ENCODE measurements at regions not wholly inside any gene's neighbourhood (a gene's known extent, or its start where the extent isn't known, plus 50 kb on each side); places are given as distances from the start of the nearest gene placed in this dataset.

DNA sequence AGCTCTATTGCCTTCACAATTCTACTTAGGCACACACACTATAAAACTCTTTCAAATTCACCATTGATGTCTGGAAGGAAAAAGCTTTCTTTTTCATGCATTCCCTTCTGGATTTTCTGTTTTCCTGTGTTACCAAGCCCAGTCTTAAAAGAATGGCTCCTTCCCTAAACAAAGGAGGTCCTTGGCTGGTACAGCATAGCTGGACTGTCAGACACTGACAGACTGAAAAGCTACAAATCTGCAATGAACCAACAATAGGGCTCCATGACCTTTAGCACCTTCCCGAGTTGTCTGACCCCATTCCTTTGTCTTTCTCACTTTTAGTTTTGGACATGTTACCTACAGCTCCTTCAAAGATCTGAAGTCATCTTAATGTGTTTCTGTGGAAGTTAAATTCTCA lies 382.5 kb downstream of the TMEM161B start (continued):
- TF ChIP-seq, protein P1, sequence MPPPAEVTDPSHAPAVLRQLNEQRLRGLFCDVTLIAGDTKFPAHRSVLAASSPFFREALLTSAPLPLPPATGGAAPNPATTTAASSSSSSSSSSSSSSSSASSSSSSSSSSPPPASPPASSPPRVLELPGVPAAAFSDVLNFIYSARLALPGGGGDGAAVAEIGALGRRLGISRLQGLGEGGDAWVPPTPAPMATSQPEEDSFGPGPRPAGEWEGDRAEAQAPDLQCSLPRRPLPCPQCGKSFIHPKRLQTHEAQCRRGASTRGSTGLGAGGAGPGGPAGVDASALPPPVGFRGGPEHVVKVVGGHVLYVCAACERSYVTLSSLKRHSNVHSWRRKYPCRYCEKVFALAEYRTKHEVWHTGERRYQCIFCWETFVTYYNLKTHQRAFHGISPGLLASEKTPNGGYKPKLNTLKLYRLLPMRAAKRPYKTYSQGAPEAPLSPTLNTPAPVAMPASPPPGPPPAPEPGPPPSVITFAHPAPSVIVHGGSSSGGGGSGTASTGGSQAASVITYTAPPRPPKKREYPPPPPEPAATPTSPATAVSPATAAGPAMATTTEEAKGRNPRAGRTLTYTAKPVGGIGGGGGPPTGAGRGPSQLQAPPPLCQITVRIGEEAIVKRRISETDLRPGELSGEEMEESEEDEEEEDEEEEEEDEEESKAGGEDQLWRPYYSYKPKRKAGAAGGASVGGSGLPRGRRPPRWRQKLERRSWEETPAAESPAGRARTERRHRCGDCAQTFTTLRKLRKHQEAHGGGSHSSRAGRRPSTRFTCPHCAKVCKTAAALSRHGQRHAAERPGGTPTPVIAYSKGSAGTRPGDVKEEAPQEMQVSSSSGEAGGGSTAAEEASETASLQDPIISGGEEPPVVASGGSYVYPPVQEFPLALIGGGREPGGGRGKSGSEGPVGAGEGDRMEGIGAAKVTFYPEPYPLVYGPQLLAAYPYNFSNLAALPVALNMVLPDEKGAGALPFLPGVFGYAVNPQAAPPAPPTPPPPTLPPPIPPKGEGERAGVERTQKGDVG (CRISPR knock-in tag; IDR thresholded peaks at IDR 0.05), result no peak
- TF ChIP-seq CREM (IDR thresholded peaks at IDR 0.05; ENCODE audit: low read depth) (no peak), CBX3 (IDR thresholded peaks at IDR 0.05; ENCODE audit: borderline replicate concordance, low read depth) (no peak), STAT3 (IDR thresholded peaks at IDR 0.05; ENCODE audit: low read depth, low read length) (no peak), NRF1 (conservative IDR thresholded peaks at IDR 0.05; ENCODE audit: low read depth, low read length) (no peak), BCL11A (IDR thresholded peaks at IDR 0.05; ENCODE audit: low read depth, low read length) (no peak), IRF4 (IDR thresholded peaks at IDR 0.05; ENCODE audit: low read depth, low read length) (no peak)
- TF ChIP-seq, protein P2, sequence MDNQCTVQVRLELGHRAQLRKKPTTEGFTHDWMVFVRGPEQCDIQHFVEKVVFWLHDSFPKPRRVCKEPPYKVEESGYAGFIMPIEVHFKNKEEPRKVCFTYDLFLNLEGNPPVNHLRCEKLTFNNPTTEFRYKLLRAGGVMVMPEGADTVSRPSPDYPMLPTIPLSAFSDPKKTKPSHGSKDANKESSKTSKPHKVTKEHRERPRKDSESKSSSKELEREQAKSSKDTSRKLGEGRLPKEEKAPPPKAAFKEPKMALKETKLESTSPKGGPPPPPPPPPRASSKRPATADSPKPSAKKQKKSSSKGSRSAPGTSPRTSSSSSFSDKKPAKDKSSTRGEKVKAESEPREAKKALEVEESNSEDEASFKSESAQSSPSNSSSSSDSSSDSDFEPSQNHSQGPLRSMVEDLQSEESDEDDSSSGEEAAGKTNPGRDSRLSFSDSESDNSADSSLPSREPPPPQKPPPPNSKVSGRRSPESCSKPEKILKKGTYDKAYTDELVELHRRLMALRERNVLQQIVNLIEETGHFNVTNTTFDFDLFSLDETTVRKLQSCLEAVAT (IDR thresholded peaks at IDR 0.05), result no peak
- TF ChIP-seq, protein P3, sequence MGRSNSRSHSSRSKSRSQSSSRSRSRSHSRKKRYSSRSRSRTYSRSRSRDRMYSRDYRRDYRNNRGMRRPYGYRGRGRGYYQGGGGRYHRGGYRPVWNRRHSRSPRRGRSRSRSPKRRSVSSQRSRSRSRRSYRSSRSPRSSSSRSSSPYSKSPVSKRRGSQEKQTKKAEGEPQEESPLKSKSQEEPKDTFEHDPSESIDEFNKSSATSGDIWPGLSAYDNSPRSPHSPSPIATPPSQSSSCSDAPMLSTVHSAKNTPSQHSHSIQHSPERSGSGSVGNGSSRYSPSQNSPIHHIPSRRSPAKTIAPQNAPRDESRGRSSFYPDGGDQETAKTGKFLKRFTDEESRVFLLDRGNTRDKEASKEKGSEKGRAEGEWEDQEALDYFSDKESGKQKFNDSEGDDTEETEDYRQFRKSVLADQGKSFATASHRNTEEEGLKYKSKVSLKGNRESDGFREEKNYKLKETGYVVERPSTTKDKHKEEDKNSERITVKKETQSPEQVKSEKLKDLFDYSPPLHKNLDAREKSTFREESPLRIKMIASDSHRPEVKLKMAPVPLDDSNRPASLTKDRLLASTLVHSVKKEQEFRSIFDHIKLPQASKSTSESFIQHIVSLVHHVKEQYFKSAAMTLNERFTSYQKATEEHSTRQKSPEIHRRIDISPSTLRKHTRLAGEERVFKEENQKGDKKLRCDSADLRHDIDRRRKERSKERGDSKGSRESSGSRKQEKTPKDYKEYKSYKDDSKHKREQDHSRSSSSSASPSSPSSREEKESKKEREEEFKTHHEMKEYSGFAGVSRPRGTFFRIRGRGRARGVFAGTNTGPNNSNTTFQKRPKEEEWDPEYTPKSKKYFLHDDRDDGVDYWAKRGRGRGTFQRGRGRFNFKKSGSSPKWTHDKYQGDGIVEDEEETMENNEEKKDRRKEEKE (IDR thresholded peaks at IDR 0.05), result no peak

Data from GM12878 (cell line).